Heart right ventricle (tissue), 16 donors: ENCODE measurements at regions not wholly inside any gene's neighbourhood (a gene's known extent, or its start where the extent isn't known, plus 50 kb on each side); places are given as distances from the start of the nearest gene placed in this dataset.

ENCODE experiments used
- ATAC-seq, 8 donors: fragments of 200-7000 bp; cut with Tn5 transposase; one replicate each; pipeline ENCODE4 v1.9.1; 2020; ENCODE audit warnings: mild to moderate bottlenecking in 8 of 8, moderate library complexity in 8 of 8, moderate number of reproducible peaks in 1 of 8
- DNase-seq, 2 donors: peaks; one replicate each; pipeline ENCODE4 v3.0.0-alpha.2; 2020
- H3K27ac ChIP-seq, 10 donors: fragments of 200-600 bp; sonication (generic) in 2 of 10; one replicate each; pipeline versions ENCODE4 v1.5.0 to v1.8.0; 2020 to 2022; ENCODE audit warnings: mild to moderate bottlenecking in 3 of 10
- H3K27me3 ChIP-seq, 7 donors: fragments of 200-600 bp; one replicate each; pipeline ENCODE4 v1.8.0; 2021 to 2022; ENCODE audit warnings: mild to moderate bottlenecking in 2 of 7
- H3K36me3 ChIP-seq, 9 donors: fragments of 200-600 bp; sonication (generic) in 1 of 9; one replicate each; pipeline versions ENCODE4 v1.5.0 to v1.8.0; 2020 to 2022; ENCODE audit warnings: mild to moderate bottlenecking in 2 of 9
- H3K4me1 ChIP-seq, 9 donors: fragments of 200-600 bp; sonication (generic) in 1 of 9; one replicate each; pipeline versions ENCODE4 v1.5.0 to v1.8.0; 2020 to 2022; ENCODE audit warnings: mild to moderate bottlenecking in 4 of 9
- H3K4me3 ChIP-seq, 10 donors: fragments of 200-600 bp; sonication (generic) in 2 of 10; one replicate each; pipeline versions ENCODE4 v1.5.0 to v1.8.0; 2020 to 2022; ENCODE audit warnings: mild to moderate bottlenecking in 7 of 10, moderate library complexity in 2 of 10
- H3K9me3 ChIP-seq, 11 donors: fragments of 200-600 bp in 10 of 11; sonication (generic) in 2 of 11; one replicate each; pipeline versions ENCODE4 v1.5.0 to v1.8.0; 2013 to 2022; ENCODE audit warnings: mild to moderate bottlenecking in 2 of 11, control low read depth in 1 of 11, moderate library complexity in 1 of 11
- WGBS, 2 donors: extraction: QIAGEN DNeasy Blood & Tissue Kit; methylation state at CpG; one replicate each; pipeline ENCODE4 v1.1.7; 2013; ENCODE audit warnings: inconsistent platforms in 1 of 2; 5-methylcytosine and 5-hydroxymethylcytosine counted together
- intact Hi-C, 10 donors: fragments of 100-400 bp; cut with DNase I; formaldehyde crosslinking; loops; one replicate each; pipeline versions ENCODE4 v1.11.1 to v1.14.2; 2022
- TF ChIP-seq, protein P1 (sequence below), 9 donors: fragments of 200-600 bp; sonication (generic) in 2 of 9; IDR thresholded peaks; one replicate each; pipeline versions ENCODE4 v1.5.0 to v1.8.0; 2021 to 2022; ENCODE audit warnings: antibody characterized with exemption in 9 of 9, mild to moderate bottlenecking in 5 of 9, moderate library complexity in 1 of 9
- donor health status: Arrhythmogenic right ventricular cardiomyopathy.
- donor health status: ischemic (EF 13 %, LVEDD 7.1; RV severe dilation, severe dysfunction).
- donor health status: healthy with polysubstance abuse.
- donor health status: DM: no; HTN: yes; CAD: no.
- donor health status: DM: no; HTN: no; CAD: no.
- donor health status: ischemic (EF 25% LVEDD 6.9; RV normal size, moderate dysfunction).
- donor health status: ischemic (EF 25% LVEDD 5.7; RV mildly dilated, moderate dysfunction).
- donor health status: healthy.
- donor health status: DM: yes; HTN: yes; CAD: no.
- donor health status: Ischemic cardiomyopathy.
- donor health status: ischemic (EF 35%, LVEDD 5.7; RV mildly dilated, moderate dysfunction).
- donor health status: nonischemic (EF 11% LVEDD 7.7; RV severe dilation, severe dysfunction).
- donor health status: DM: yes; HTN: yes; CAD: no.
- donor health status: PGD.
- donor health status: ischemic (EF 29% LVEDD 5.4; RV normal size, mild dysfunction).
- donor health status: nonischemic (EF 23%, LVEDD 6.1; RV moderate dilation, normal function).

DNA sequence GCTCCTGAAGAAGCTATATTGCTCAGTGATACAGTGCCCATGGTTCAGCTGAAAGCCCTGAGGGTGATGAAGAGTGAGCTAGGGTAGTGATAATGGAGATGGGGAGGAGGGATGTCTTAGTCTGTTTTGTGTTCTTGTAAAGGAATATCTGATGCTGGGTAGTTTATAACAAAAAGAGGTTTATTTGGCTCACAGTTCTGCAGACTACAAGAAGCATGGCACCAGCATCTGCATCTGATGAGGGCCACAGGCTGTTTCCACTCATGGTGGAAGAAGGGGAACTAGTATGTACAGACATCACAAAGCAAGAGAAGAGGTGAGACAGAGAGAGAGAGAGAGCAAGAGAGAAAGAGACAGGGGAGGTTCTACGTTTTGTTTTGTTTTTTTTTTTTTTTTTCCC is 417.3 kb upstream of the TRIB2 start:
- intact Hi-C loops, result no loop called here
- Histone ChIP-seq H3K9me3 (no peaks in the 10 kb centered on the region), H3K4me3 (no peak overlapping the region), H3K4me1 (peaks cover 0 to 14% (median 7%) of the 10 kb centered on the region in 9 donors), H3K36me3 (no peaks in the 10 kb centered on the region), H3K27me3 (no peaks in the 10 kb centered on the region), H3K27ac (no peak overlapping the region)
- DNase-seq (no peak), ATAC-seq (no peak)
- TF ChIP-seq, protein P1, sequence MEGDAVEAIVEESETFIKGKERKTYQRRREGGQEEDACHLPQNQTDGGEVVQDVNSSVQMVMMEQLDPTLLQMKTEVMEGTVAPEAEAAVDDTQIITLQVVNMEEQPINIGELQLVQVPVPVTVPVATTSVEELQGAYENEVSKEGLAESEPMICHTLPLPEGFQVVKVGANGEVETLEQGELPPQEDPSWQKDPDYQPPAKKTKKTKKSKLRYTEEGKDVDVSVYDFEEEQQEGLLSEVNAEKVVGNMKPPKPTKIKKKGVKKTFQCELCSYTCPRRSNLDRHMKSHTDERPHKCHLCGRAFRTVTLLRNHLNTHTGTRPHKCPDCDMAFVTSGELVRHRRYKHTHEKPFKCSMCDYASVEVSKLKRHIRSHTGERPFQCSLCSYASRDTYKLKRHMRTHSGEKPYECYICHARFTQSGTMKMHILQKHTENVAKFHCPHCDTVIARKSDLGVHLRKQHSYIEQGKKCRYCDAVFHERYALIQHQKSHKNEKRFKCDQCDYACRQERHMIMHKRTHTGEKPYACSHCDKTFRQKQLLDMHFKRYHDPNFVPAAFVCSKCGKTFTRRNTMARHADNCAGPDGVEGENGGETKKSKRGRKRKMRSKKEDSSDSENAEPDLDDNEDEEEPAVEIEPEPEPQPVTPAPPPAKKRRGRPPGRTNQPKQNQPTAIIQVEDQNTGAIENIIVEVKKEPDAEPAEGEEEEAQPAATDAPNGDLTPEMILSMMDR (IDR thresholded peaks at IDR 0.05), result no peak
- 62 to 92% methylated on average over 1 of the region's 1 CpG for WGBS, 2 donors

GRCh38 chr2:12300019-12300602 is 416.6 kb upstream of the TRIB2 start:
- TF ChIP-seq, protein P1 (IDR thresholded peaks at IDR 0.05), result no peak
- DNase-seq (no peak), ATAC-seq (no peak)
- intact Hi-C loops, result no loop called here
- no peaks in the 10 kb centered on the region for H3K9me3 ChIP-seq
- H3K36me3 ChIP-seq, result no peaks in the 10 kb centered on the region
- H3K4me1 ChIP-seq, result peaks cover 0 to 21% (median 9%) of the 10 kb centered on the region in 9 donors
- H3K27ac ChIP-seq, result no peak overlapping the region
- 64 to 71% methylated on average over 4 of the region's 4 CpGs for WGBS, 2 donors
- no peaks in the 10 kb centered on the region for H3K27me3 ChIP-seq
- no peak overlapping the region for H3K4me3 ChIP-seq

DNA sequence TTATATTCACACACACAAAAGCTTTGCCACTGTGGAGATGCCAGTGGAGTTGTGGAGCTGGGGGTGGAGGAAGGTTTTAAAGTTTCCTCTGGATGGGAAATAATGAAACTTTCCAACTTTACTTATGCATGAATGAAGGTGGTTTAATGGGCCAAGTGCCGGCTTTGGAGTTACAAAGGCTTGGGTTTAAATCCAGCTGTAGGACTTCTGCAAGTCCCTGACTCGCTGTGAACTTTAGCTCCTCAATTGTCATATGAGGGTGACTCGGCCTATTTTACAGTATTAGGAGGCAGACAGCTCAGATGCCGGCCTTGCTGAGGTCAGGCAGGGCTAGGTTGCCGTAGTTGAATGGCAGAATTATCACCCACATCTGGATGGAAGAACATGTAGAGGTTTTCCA is 415.8 kb upstream of the TRIB2 start:
- TF ChIP-seq, protein P1 (IDR thresholded peaks at IDR 0.05), result no peak
- ATAC-seq, result no peak

DNA sequence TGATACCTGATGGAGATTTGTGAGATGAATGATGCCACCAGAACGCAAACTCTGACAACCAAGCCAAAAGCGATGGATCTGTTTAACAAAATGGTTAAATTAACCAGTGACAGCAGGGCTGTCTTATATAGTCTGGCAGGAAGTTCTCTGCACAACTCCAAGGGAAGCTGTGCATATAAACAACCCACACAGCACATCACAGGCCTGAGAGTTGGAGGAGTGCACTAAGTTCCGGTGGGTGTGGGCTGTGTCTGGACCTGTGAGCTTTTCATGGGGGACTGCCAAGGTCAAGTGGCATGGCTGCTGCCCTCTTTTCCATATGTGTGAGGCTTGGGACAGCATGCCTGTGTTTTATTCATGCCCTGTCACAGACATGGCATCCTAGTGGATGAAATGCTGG is 414.6 kb upstream of the TRIB2 start:
- intact Hi-C loops, result no loop called here
- ATAC-seq (no peak), DNase-seq (no peak)
- TF ChIP-seq, protein P1 (IDR thresholded peaks at IDR 0.05), result no peak
- WGBS, 2 donors, result 81 to 90% methylated on average over 3 of the region's 3 CpGs
- Histone ChIP-seq H3K4me1 (peaks cover 0 to 22% (median 9%) of the 10 kb centered on the region in 9 donors), H3K36me3 (no peaks in the 10 kb centered on the region), H3K4me3 (no peak overlapping the region), H3K27ac (no peak overlapping the region), H3K9me3 (no peaks in the 10 kb centered on the region), H3K27me3 (no peaks in the 10 kb centered on the region)

More for the DNA sequence above, 415.8 kb upstream of the TRIB2 start:
- 97 to 98% methylated on average over 5 of the region's 5 CpGs for WGBS, 2 donors
- H3K4me1 ChIP-seq, result peaks cover 0 to 22% (median 9%) of the 10 kb centered on the region in 9 donors
- intact Hi-C loops, result no loop called here
- H3K9me3 ChIP-seq, result no peaks in the 10 kb centered on the region
- H3K36me3 ChIP-seq, result no peaks in the 10 kb centered on the region
- no peak overlapping the region for H3K27ac ChIP-seq
- no peak overlapping the region for H3K4me3 ChIP-seq
- no peak for DNase-seq
- H3K27me3 ChIP-seq, result no peaks in the 10 kb centered on the region
